GM19397 (cell line): ENCODE measurements at regions not wholly inside any gene's neighbourhood (a gene's known extent, or its start where the extent isn't known, plus 50 kb on each side); places are given as distances from the start of the nearest gene placed in this dataset.

Experiments used
- ATAC-seq: cut with Tn5 transposase; IDR thresholded peaks from one replicate; pipeline ENCODE4 v1.9.1; 2021; ENCODE audit warnings: mild to moderate bottlenecking, moderate library complexity; ENCODE audit not compliant: unreplicated experiment

DNA sequence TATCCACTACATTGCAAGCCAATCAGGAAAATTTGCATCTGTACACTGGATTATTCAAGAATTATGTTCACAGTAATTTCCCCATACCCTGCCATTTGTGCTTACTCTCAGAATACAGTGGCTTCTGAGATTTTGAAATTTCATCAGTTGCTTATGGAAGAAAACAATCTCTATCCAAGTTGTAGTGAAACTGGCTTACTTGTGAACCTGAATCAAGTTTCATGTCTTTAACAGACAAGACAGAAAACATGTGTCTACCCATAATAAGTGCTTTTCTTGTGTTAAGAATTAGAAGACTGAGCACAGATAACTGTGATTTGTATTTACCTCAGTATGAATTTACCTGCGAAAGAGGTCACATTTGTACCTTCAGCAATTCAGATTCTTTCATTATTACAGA is 672.7 kb upstream of the ADGRL2 start:
- ATAC-seq = no peak

GRCh38 chr1:81126989-81127581 is 673.6 kb upstream of the ADGRL2 start:
- ATAC-seq = no peak

DNA sequence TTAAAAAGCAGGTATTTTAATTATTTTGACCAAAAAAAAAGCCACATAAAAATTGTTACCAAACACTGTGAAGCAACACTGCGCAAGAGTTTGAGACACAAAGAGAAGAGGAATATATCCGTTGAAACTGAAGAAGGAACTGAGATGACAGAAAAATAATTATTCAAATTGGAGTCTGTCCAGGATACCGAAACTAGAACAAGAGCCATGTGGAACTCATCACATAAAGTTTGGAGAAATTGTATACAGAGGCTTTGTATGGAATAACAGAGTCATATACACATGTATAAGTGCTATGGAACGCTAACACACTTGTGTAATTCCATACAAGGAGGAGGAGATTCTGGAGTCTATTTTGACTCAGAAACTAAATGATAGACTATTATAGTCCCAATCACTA is 675.1 kb upstream of the ADGRL2 start:
- no peak for ATAC-seq

DNA sequence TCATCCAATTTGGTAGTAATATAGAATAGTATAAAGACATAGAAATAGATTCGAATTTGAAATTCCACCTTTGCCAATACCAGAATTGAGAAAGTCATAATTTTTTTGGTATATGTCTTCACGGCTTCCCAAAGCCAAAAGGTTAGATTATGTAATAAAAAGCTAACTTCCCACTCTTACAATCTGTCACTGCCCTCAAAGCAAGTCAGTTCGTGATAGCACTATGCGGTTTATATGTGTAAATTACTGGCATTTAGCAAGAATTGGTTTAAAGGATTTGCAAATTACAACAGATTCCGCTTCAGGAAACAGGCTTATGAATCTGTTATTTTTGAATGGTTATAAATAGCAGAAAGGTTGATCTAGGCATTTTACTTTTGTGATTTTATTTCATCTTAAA is 679.4 kb upstream of the ADGRL2 start:
- ATAC-seq = no peak

DNA sequence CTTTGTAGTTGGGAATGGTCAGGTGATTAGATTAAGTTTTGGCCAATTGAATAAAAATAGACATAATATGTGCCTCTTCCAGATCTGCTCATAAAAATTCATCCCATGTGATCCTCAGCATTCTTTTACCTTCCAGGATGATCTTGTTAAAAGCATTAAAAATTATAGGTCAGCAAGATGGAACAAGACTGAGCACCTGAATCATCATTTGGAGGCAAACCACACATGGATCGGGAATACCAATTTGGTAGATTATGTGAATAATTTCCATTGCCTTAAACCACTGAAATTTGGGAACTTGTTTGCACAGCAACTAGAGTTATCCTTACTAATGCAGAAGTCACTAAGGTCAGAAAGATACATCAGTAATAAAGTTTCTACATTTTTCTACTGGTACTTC is 681.4 kb upstream of the ADGRL2 start:
- ATAC-seq = no peak

DNA sequence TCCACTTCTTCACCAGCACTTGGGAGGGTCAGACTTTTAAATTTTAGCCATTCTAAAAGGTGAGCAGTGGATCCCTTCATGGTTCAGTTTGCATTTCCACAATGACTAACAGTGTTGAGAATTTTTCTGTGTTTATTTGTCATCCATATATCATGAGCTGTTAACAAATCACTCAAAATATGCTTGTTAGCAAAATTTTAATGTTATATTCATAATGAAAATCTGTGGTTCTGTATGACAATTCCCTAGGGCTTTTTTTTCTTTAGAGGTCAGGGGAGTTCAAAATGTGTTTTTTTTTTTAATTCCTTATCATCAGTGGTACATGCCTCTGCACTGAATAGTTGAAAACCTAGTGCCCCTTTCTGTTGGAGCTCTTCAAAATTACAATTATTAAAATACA is 682.2 kb upstream of the ADGRL2 start:
- ATAC-seq = no peak

DNA sequence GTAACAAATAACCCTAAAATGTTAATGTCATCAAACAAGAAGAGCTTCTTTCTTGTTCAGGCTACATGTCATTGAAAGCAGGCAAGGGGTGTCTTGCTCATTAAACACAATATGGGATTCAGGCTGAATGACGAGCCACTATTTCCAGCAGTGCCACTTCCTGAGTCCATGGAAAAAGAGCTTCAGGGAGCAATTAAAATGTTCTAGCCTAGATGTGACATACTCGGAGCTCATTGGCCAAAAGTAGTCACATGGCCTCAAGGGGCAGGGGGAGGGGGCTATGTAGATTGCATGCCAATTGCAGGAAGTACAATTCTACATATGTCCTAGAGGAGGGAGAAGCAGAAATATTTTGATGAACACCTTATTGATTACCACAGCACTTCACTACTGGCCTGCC is 685.3 kb upstream of the ADGRL2 start:
- ATAC-seq = no peak

DNA sequence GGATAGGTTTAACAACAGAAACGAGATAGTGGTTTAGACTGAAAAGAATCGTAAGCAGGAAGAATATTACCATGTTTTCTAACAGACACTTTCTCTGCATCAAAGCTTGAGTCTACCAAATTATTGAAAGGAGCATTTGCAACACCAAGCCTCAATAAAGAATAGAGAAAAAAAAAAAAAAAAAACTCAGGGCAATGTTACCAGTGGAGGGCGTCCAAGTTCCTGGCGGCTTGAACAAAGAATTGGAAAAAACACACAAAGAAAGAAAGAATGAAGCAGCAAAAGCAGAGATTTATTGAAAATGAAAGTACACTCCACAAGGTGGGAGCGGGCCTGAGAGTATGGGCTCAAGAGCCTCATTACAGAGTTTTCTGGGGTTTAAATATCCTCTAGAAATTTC is 686.5 kb upstream of the ADGRL2 start:
- no peak for ATAC-seq

GRCh38 chr1:81113688-81114087 is 687.0 kb upstream of the ADGRL2 start:
- no peak for ATAC-seq

- no peak for ATAC-seq
These were observed 688.9 kb upstream of the ADGRL2 start for GRCh38 chr1:81111818-81112217.

GRCh38 chr1:81109038-81109437 is 691.7 kb upstream of the ADGRL2 start:
- ATAC-seq = no peak

DNA sequence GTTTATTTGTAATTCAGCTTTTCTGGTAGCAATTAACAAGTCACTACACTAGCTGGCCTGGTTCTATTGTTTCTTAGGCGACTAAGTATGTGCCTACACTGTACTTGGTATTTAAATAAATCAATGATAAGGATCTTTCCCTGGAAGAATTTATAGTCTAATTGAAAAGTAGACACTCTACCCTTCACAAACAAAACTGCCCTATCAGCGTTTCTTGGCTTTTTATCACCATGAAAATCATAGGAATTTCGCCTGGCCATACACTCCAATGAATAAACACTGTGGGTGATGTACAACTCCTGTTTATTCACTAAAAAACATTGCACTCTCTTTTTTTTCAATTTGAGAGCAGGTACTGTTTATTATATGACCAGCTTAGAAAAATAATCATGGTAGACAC is 702.9 kb upstream of the ADGRL2 start:
- no peak for ATAC-seq

GRCh38 chr1:81073580-81073979 is 727.2 kb upstream of the ADGRL2 start:
- ATAC-seq = no peak

GRCh38 chr1:81071969-81072753 is 728.6 kb upstream of the ADGRL2 start:
- no peak for ATAC-seq

DNA sequence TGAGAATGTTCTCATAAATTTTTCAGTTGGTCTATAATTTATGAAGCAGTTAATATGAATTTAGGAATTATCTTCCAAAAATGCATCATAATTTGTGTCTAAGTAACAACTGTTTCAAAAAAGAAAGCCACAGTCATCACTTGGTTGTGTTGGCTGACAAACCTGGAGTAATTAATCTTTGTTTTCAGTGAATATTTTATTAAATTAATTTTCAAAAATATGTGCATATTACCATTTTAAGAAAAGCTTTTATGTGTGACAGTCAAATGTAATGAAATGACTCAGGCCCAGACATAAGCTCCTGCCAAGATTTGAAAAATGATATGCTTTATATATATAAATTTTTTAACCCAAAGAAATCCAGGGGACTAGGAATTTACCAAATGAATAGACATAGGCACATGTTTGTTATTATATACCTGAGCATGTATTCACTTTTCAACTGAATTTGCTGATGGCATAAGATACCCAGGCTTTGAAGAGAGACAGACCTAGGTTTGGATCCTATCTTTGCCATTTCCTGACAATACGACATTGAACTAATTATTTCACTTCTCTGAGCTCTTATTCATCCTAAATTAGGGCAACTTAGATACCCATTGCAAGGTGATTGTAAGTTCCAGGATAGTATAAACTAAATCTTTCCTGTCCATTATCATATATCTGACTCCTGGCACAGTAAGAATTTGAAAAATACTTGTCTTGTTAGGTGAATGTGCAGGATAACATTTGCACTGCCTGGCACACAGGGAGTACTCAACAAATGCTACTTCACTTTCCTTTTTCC is 729.5 kb upstream of the ADGRL2 start:
- no peak for ATAC-seq

- ATAC-seq = no peak
These were observed 730.9 kb upstream of the ADGRL2 start for GRCh38 chr1:81069856-81070255.

DNA sequence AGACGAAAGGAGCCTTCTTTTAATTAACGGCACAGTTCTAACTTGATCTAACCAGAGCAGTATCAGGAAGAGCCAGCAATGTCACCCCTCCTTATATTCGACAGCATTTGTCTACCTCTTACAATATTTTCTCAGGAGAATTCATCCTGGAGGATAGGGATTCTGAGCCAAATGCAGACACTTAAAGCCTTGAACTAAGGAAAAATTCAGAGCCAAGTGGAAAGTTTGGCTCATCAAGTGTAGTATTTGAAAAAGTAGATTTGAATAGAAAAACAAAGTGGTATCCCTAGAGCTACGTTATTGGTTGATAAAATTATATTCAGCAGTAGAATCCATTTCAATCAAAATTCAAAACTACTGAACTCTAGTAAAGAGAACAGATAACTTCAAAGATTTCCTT is 732.0 kb upstream of the ADGRL2 start:
- ATAC-seq = no peak

- no peak for ATAC-seq
These were observed 746.9 kb upstream of the ADGRL2 start for GRCh38 chr1:81053826-81054225.

DNA sequence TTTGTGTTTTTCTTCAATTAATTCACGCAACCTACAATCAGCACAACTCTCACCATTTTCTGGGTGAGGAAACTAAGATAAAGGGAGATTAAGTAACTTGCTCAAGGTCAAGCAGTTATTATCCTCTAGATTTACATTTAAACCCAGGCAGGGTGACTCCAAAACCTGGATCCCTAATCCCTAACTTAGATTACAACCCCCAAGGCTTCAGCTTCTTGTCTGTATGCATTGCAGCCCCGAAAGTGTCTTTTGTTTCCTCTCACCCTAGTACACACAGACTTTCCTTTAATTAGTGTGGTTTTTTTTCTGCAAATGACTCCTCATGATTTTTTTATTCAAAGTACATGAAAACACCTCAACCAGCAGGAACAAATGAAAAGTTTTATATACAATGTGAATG is 748.6 kb upstream of the ADGRL2 start:
- no peak for ATAC-seq

GRCh38 chr1:81050390-81050789 is 750.3 kb upstream of the ADGRL2 start:
- ATAC-seq = no peak

DNA sequence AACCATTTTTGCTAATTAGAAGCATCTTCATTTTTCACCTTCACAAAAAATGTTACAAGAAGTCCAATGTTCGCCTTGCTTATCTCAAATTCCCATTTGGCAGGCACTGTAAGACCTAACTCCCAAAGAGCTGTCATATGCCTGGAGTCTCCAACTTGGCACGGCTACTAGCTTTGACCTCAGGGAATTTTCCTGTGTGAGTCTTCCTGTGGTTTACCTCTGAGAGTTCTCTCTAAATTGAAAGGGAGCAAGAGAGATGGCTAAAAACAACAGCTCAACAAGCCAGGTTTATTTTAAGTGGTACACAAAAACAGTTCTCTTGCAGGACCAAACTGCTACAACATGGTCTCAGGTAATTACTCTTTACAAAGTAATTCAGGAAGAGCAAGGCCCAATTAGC is 756.0 kb upstream of the ADGRL2 start:
- no peak for ATAC-seq

DNA sequence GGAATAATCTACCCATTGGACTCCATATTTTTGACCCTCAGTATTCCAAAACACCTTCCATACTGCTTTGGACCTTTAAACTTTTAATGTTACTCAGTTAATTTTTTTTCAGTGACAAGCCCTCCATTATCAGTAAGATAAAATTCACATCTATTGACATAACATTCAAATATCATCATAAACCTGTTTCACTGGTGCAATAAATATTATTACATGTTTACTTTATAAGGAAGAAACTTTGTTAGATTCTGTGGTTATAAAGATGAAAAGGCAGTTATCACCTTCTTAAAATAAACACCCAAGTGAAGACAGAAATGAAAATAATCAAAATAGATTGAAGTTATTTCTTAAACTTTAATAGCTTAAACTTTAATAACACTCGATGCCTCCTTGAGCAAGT is 758.5 kb upstream of the ADGRL2 start:
- ATAC-seq = no peak
